GM12878 (cell line): ENCODE measurements at regions not wholly inside any gene's neighbourhood (a gene's known extent, or its start where the extent isn't known, plus 50 kb on each side); places are given as distances from the start of the nearest gene placed in this dataset.

Experiments used
- ATAC-seq: fragments of 200-7000 bp; cut with Tn5 transposase; 3 replicates; pipeline ENCODE4 v1.9.1; 2020; ENCODE audit warnings: mild to moderate bottlenecking, moderate library complexity
- BruUV-seq: library from RNA; stranded (reverse); fragments of 400-500 nt; replicated peaks from 2 replicates; lab custom pipeline; 2021; lab: Mats Ljungman, UMichigan
- CTCF ChIA-PET: fragments of 300-600 bp; sonication (Branson Sonifier 250); formaldehyde crosslinking; extraction: SDS; loops from one replicate; lab custom pipeline; 2021; ENCODE audit warnings: inconsistent platforms; lab: Yijun Ruan, JAX
- POLR2A ChIA-PET: fragments of 350-600 bp; formaldehyde crosslinking; extraction: SDS; loops from one replicate; lab custom pipeline; 2021; ENCODE audit warnings: inconsistent platforms; lab: Charles Lee
- RAD21 ChIA-PET: fragments of 300-600 bp; sonication (Branson Sonifier 250); formaldehyde crosslinking; loops from one replicate; lab custom pipeline; 2023; ENCODE audit warnings: antibody characterized with exemption; ENCODE audit not compliant: unreplicated experiment; lab: Charles Lee
- SMC1A ChIA-PET: fragments of 300-600 bp; sonication (Branson Sonifier 250); formaldehyde crosslinking; loops from one replicate; lab custom pipeline; 2023; ENCODE audit not compliant: unreplicated experiment, uncharacterized antibody; lab: Charles Lee
- DNase-seq: peaks from one replicate; pipeline ENCODE4 v3.0.0-alpha.2; 2011; ENCODE audit warnings: low read depth, low spot score
- FAIRE-seq: peaks from 3 replicates; lab custom pipeline; 2011; peaks lifted over from hg19 to GRCh38; lab: Jason Lieb, UNC
- H2AFZ ChIP-seq: 2 replicates; pipeline ENCODE4 v1.6.0; 2011; ENCODE audit warnings: low read depth, low read length, control low read depth; ENCODE audit not compliant: control insufficient read depth
- H3K27ac ChIP-seq: 2 replicates; pipeline ENCODE4 v1.5.1; 2011; ENCODE audit warnings: control low read depth; ENCODE audit not compliant: control insufficient read depth, insufficient read depth
- H3K27me3 ChIP-seq, 2 experiments: replicated peaks in 1 of 2; 2 replicates each; pipeline versions ENCODE4 v1.6.0 to v1.6.1; 2011; ENCODE audit warnings: low read length in 1 of 2; ENCODE audit not compliant: control insufficient read depth in 2 of 2, insufficient read depth in 2 of 2
- H3K36me3 ChIP-seq, 2 experiments: 2 replicates each; pipeline ENCODE4 v1.5.1; 2011; ENCODE audit warnings: low read length in 1 of 2; ENCODE audit not compliant: control insufficient read depth in 2 of 2, insufficient read depth in 2 of 2
- H3K4me1 ChIP-seq: 2 replicates; pipeline ENCODE4 v1.6.1; 2011; ENCODE audit warnings: mild to moderate bottlenecking, low read length, moderate library complexity, mixed read lengths; ENCODE audit not compliant: control insufficient read depth, insufficient read depth
- H3K4me2 ChIP-seq: 2 replicates; pipeline ENCODE4 v1.6.0; 2011; ENCODE audit warnings: control low read depth; ENCODE audit not compliant: control insufficient read depth, insufficient read depth
- H3K4me3 ChIP-seq: fragments of 200-600 bp; sonication (generic); 2 replicates; pipeline ENCODE4 v1.5.1; 2016
- H3K79me2 ChIP-seq: 2 replicates; pipeline ENCODE4 v1.6.0; 2011; ENCODE audit warnings: low read length; ENCODE audit not compliant: control insufficient read depth, insufficient read depth
- H3K9ac ChIP-seq: 2 replicates; pipeline ENCODE4 v1.8.0; 2011; ENCODE audit warnings: low read length, control low read depth, mixed read lengths; ENCODE audit not compliant: control insufficient read depth, insufficient read depth
- H3K9me3 ChIP-seq: replicated peaks from 3 replicates; pipeline ENCODE4 v1.5.1; 2011; ENCODE audit warnings: mild to moderate bottlenecking, low read length; ENCODE audit not compliant: control insufficient read depth, insufficient read depth
- H4K20me1 ChIP-seq: 2 replicates; pipeline ENCODE4 v1.6.0; 2011; ENCODE audit not compliant: control insufficient read depth, insufficient read depth
- FOS ChIP-seq: IDR thresholded peaks from 3 replicates; pipeline ENCODE4 v1.6.1; 2011; ENCODE audit warnings: borderline replicate concordance; ENCODE audit not compliant: insufficient read length; ENCODE audit errors: extremely low read depth
- GATAD2B ChIP-seq: fragments of 450-650 bp; conservative IDR thresholded peaks from 2 replicates; pipeline ENCODE4 v1.6.1; 2017; ENCODE audit warnings: low read depth, mild to moderate bottlenecking, moderate library complexity
- HSF1 ChIP-seq: fragments of 150-350 bp; IDR thresholded peaks from 2 replicates; pipeline ENCODE4 v1.6.1; 2014; ENCODE audit warnings: mild to moderate bottlenecking, low read depth, low read length
- KAT2A ChIP-seq: conservative IDR thresholded peaks from 2 replicates; pipeline ENCODE4 v1.6.1; 2011; ENCODE audit warnings: low read depth, low read length; ENCODE audit not compliant: control insufficient read depth
- KLF5 ChIP-seq: fragments of 450-650 bp; IDR thresholded peaks from 2 replicates; pipeline ENCODE4 v1.6.1; 2014; ENCODE audit warnings: mild to moderate bottlenecking; ENCODE audit not compliant: partially characterized antibody
- MTA3 ChIP-seq: IDR thresholded peaks from 2 replicates; pipeline ENCODE4 v1.6.1; 2012; ENCODE audit warnings: low read length, inconsistent platforms, borderline replicate concordance
- NFIC ChIP-seq: IDR thresholded peaks from 2 replicates; pipeline ENCODE4 v1.6.1; 2012; ENCODE audit warnings: low read depth, mild to moderate bottlenecking, inconsistent platforms, low read length, moderate library complexity
- PAX5 ChIP-seq: IDR thresholded peaks from 2 replicates; pipeline ENCODE4 v1.6.1; 2011; ENCODE audit warnings: low read depth, low read length, borderline replicate concordance
- RAD51 ChIP-seq: fragments of 450-650 bp; IDR thresholded peaks from 2 replicates; pipeline ENCODE4 v1.6.1; 2016; ENCODE audit warnings: moderate library complexity, mild to moderate bottlenecking, inconsistent platforms
- RELA ChIP-seq: fragments of 450-650 bp; IDR thresholded peaks from 2 replicates; pipeline ENCODE4 v1.8.0; 2014; ENCODE audit warnings: borderline replicate concordance; ENCODE audit not compliant: partially characterized antibody
- RUNX3 ChIP-seq: IDR thresholded peaks from 2 replicates; pipeline ENCODE4 v1.6.1; 2012; ENCODE audit warnings: low read length, inconsistent platforms
- SPI1 ChIP-seq: IDR thresholded peaks from 2 replicates; pipeline ENCODE4 v1.6.1; 2011; ENCODE audit warnings: low read depth, mild to moderate bottlenecking, low read length, moderate library complexity, borderline replicate concordance; ENCODE audit not compliant: insufficient read depth
- STAT3 ChIP-seq: IDR thresholded peaks from 2 replicates; pipeline ENCODE4 v1.6.1; 2011; ENCODE audit warnings: low read depth, low read length, improper control_type of control experiment
- SUZ12 ChIP-seq: fragments of 200-600 bp; sonication (generic); IDR thresholded peaks from one replicate; pipeline ENCODE4 v1.6.1; 2018; ENCODE audit warnings: antibody characterized with exemption, mild to moderate bottlenecking; ENCODE audit not compliant: unreplicated experiment
- TCF3 ChIP-seq: IDR thresholded peaks from 2 replicates; pipeline ENCODE4 v1.6.1; 2012; ENCODE audit warnings: low read depth, mild to moderate bottlenecking, low read length, borderline replicate concordance; ENCODE audit not compliant: insufficient read depth
- TCF7 ChIP-seq: IDR thresholded peaks from 2 replicates; pipeline ENCODE4 v1.6.1; 2014; ENCODE audit warnings: antibody characterized with exemption, borderline replicate concordance
- WRNIP1 ChIP-seq: IDR thresholded peaks from 2 replicates; pipeline ENCODE4 v1.6.1; 2011; ENCODE audit warnings: low read depth, low read length, improper control_type of control experiment, borderline replicate concordance
- WGBS: methylation state at CpG from one replicate; pipeline ENCODE4 v1.1.6; 2016; ENCODE audit warnings: low lambda C conversion rate; ENCODE audit not compliant: insufficient replicate concordance, insufficient coverage; ENCODE audit errors: missing lambda C conversion rate; 5-methylcytosine and 5-hydroxymethylcytosine counted together
- in situ Hi-C: fragments of 300-500 bp; cut with MboI; formaldehyde crosslinking; loops from 9 replicates; pipeline ENCODE4 v1.14.3; 2018; ENCODE audit warnings: mixed read lengths
- intact Hi-C: fragments of 100-400 bp; cut with micrococcal nuclease; formaldehyde crosslinking; loops from one replicate; pipeline ENCODE4 v1.14.2; 2022; ENCODE audit not compliant: unreplicated experiment

- TF ChIP-seq RELA (no peak), WRNIP1 (no peak)
These were observed 431.7 kb upstream of the NR2F2 start (continued) for GRCh38 chr15:95898761-95899160.

GRCh38 chr15:95901271-95901670 is 429.2 kb upstream of the NR2F2 start:
- Histone ChIP-seq H3K9me3 (no peaks in the 10 kb centered on the region; the same call in 2 of the 3 replicates), H3K4me3 (no peak overlapping the region), H3K9ac (no peak overlapping the region), H2AFZ (no peak overlapping the region), H3K27ac (no peak overlapping the region), H4K20me1 (no peaks in the 10 kb centered on the region), H3K27me3 (no peaks in the 10 kb centered on the region), H3K4me2 (no peak overlapping the region), H3K36me3 (no peaks in the 10 kb centered on the region), H3K79me2 (no peaks in the 10 kb centered on the region), H3K4me1 (no peaks in the 10 kb centered on the region)
- CTCF ChIA-PET: no interaction called here
- ATAC-seq (no peak), FAIRE-seq (no peak), DNase-seq (no peak)
- WGBS: 54% methylated on average over 6 of the region's 6 CpGs
- TF ChIP-seq NFIC (no peak), GATAD2B (no peak), FOS (no peak), TCF7 (no peak)
- RAD21 ChIA-PET: no interaction called here
- in situ Hi-C loops (no loop called here), intact Hi-C loops (no loop called here)
- POLR2A ChIA-PET: no interaction called here
- no TSS peak for BruUV-seq
- SMC1A ChIA-PET: interaction anchor here (0.6 to 1.4 kb wide), 9 partner anchors 10 to 247 kb away, joined by 3 to 5 read pairs (median 3); no protein-coding TSS in a partner anchor

GRCh38 chr15:95902606-95903005 is 427.9 kb upstream of the NR2F2 start:
- Histone ChIP-seq H3K79me2 (no peaks in the 10 kb centered on the region), H3K4me1 (no peaks in the 10 kb centered on the region), H3K9me3 (no peaks in the 10 kb centered on the region; the same call in 2 of the 3 replicates), H4K20me1 (no peaks in the 10 kb centered on the region), H3K27me3 (no peaks in the 10 kb centered on the region), H2AFZ (no peak overlapping the region), H3K36me3 (no peaks in the 10 kb centered on the region), H3K4me3 (no peak overlapping the region), H3K27ac (no peak overlapping the region), H3K9ac (no peak overlapping the region), H3K4me2 (no peak overlapping the region)
- TF ChIP-seq KLF5 (no peak), STAT3 (no peak), KAT2A (no peak), MTA3 (no peak), SUZ12 (no peak), WRNIP1 (no peak), SPI1 (no peak), TCF3 (no peak), HSF1 (no peak), RAD51 (no peak), RELA (no peak), PAX5 (no peak), RUNX3 (no peak)
- WGBS: 71% methylated on average over 3 of the region's 3 CpGs
- DNase-seq (no peak), FAIRE-seq (no peak), ATAC-seq (no peak)
- ChIA-PET RAD21 (interaction anchor here (1.0 kb wide), 1 partner anchor 9 kb away, joined by 3 read pairs; no protein-coding TSS in a partner anchor), CTCF (no interaction called here), POLR2A (no interaction called here), SMC1A (interaction anchor here (1.3 to 1.4 kb wide), 3 partner anchors 12 to 133 kb away, joined by 3 to 5 read pairs (median 3); no protein-coding TSS in a partner anchor)
- BruUV-seq: no TSS peak
- in situ Hi-C loops (no loop called here), intact Hi-C loops (no loop called here)
